Erythroblast (primary cell): ENCODE measurements at regions not wholly inside any gene's neighbourhood (a gene's known extent, or its start where the extent isn't known, plus 50 kb on each side); places are given as distances from the start of the nearest gene placed in this dataset.

Experiments used
- DNase-seq, 2 experiments: peaks; one replicate each; lab custom pipeline; 2025; lab: John Stamatoyannopoulos, UW
- GATA1 ChIP-seq: IDR thresholded peaks from 2 replicates; pipeline ENCODE4 v1.6.1; 2011; ENCODE audit warnings: low read depth, mild to moderate bottlenecking, control low read depth, low read length, moderate library complexity
- POLR2A ChIP-seq: IDR thresholded peaks from 2 replicates; pipeline ENCODE4 v1.6.1; 2011; ENCODE audit warnings: mild to moderate bottlenecking, low read length

GRCh38 chr16:63373744-63374143 lies 1337.5 kb upstream of the CDH8 start:
- TF ChIP-seq GATA1 (no peak), POLR2A (no peak)
- no peak for DNase-seq

- no peak for DNase-seq
- TF ChIP-seq GATA1, result no peak
Measured at GRCh38 chr16:63372815-63373214, 1336.6 kb upstream of the CDH8 start.

DNA sequence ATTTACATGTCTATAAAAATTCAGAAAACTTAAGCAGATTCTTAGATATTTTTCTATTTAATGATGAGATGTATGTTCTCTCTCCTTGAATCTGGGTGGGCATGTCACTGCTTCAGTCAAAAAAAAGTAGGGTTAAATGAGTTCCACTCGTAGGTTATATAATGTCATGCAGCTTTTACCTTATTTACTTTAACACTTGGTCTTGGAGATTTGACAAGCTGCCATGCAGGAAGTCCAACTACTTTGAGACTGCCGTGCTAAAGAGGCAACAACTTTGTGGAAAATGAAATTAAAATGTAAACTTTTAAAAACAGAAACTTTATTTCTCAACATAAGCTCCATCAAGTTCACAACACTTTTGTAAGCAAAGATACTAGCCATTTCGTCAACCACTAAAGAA lies 1336.0 kb upstream of the CDH8 start:
- no peak for DNase-seq
- TF ChIP-seq POLR2A (no peak), GATA1 (no peak)

DNA sequence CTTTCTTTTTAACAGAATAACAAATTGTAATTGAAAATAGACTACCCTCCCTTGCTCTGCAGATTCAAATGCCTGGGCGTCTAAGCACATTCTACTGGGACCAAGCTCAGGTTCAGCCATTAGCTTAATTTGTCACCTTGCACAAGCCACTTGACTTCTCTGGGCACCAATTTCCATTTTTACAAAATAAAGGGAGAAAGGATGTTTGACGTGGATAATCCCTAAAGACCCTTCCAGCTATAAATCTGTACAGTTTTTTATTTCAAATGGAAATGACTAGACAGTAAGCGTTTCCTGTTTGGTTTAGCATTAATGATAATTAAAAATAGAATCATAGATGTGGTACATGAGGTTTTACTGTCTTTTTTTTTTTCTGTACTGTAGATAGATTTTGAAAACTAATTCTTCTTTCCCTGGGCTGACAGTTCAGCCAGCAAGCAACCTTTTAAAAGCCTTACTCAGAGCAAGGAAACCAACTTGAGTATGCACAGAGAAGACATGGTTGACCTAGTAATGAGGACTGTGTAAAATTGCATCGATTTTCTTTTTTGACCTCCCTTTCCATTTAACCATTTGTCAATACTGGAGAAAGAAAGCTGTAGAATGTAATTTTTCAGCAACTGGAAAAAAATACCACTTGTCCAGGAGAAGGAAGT lies 1329.5 kb upstream of the CDH8 start:
- no peak for DNase-seq
- TF ChIP-seq GATA1 (no peak), POLR2A (no peak)

- no peak for DNase-seq
- TF ChIP-seq GATA1 (no peak), POLR2A (no peak)
Measured at GRCh38 chr16:63363738-63364137, 1327.5 kb upstream of the CDH8 start.

GRCh38 chr16:63361032-63361624 lies 1324.9 kb upstream of the CDH8 start:
- peak; percentile 44 to 59 for DNase-seq
- TF ChIP-seq POLR2A, result no peak
- TF ChIP-seq GATA1, result no peak

GRCh38 chr16:63349961-63350360 lies 1313.7 kb upstream of the CDH8 start:
- TF ChIP-seq POLR2A, result no peak
- no peak for TF ChIP-seq GATA1
- no peak for DNase-seq

- TF ChIP-seq GATA1 (no peak), POLR2A (no peak)
- no peak for DNase-seq
Measured at GRCh38 chr16:63346000-63346399, 1309.8 kb upstream of the CDH8 start.

GRCh38 chr16:63337264-63337663 lies 1301.0 kb upstream of the CDH8 start:
- TF ChIP-seq POLR2A, result no peak
- TF ChIP-seq GATA1, result no peak
- DNase-seq, result no peak

GRCh38 chr16:63331111-63331510 lies 1294.9 kb upstream of the CDH8 start:
- no peak for DNase-seq
- TF ChIP-seq POLR2A, result no peak
- TF ChIP-seq GATA1, result no peak

GRCh38 chr16:63326736-63327339 lies 1290.6 kb upstream of the CDH8 start:
- TF ChIP-seq GATA1 (no peak), POLR2A (no peak)
- no peak for DNase-seq

DNA sequence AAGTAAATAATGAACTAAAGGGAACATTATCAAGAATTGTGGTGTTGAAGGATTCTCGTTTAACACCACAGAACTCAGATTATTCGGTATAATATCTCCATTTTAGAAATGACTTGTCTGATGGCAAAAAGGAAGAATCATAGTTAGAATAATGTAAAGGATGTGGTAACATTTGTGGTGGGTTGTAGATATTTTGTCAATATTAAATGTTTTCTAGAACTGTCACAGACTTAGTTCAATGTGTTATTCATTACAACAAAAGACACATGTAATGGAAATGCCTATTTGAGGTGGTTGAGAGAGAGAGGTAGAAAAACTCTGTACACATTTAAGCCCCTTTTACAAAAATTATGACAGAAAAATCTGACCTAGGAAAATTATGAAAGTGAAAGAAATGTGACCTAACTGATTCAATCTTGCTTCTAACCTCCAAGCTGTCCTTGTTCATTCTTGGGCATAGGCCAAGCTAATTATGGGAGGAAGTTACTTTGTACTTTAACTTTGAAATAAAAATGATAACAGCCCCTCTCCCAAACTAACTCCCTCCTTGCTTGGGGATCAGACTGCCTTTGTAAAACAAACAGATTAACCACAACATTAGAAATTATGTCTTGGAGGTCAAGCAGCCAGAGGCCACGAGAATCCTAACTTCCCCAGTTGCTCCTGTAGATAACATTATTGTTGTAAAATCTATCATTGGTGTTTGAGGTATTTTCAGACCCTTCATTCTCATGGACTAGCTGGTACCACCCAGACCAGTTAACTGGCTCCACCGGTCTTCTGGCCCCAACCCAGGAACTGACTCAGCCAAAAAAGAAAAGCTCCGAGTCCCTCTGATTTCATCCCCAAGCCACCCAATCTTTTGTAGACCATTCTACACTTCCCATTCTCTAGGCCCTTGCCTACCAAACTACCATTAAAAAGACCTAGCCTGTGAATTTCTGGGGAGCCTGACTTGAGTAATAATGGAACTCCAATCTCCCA lies 1287.8 kb upstream of the CDH8 start:
- DNase-seq, result no peak
- TF ChIP-seq POLR2A (no peak), GATA1 (no peak)

- TF ChIP-seq POLR2A (no peak), GATA1 (no peak)
- no peak for DNase-seq
Measured at GRCh38 chr16:63323055-63323454, 1286.8 kb upstream of the CDH8 start.
